GM18508 (cell line): ENCODE measurements at regions not wholly inside any gene's neighbourhood (a gene's known extent, or its start where the extent isn't known, plus 50 kb on each side); places are given as distances from the start of the nearest gene placed in this dataset.

Experiments
- ATAC-seq: cut with Tn5 transposase; IDR thresholded peaks from one replicate; pipeline ENCODE4 v1.9.1; 2021; ENCODE audit warnings: moderate number of reproducible peaks; ENCODE audit not compliant: insufficient read depth, unreplicated experiment

DNA sequence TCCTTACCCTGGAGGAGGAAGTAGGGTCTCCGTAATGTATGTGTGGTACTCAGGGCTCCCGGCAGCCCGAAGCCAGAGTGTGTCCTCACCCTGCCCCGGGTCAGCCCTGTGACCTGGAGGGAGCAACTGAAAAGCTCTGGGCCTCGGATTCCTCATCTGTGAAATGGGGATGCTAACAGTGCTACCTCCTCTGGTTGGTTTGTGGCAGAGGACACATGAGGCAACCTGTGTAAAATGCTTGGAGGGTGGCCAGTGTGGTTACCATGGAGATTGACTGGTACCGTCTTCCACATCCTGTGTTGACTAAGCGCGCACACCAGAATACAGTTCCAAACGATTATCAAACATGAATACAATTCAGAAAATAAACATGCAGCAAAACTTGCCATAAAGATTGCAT, 163.8 kb upstream of the KLF6 start:
- ATAC-seq: no peak

DNA sequence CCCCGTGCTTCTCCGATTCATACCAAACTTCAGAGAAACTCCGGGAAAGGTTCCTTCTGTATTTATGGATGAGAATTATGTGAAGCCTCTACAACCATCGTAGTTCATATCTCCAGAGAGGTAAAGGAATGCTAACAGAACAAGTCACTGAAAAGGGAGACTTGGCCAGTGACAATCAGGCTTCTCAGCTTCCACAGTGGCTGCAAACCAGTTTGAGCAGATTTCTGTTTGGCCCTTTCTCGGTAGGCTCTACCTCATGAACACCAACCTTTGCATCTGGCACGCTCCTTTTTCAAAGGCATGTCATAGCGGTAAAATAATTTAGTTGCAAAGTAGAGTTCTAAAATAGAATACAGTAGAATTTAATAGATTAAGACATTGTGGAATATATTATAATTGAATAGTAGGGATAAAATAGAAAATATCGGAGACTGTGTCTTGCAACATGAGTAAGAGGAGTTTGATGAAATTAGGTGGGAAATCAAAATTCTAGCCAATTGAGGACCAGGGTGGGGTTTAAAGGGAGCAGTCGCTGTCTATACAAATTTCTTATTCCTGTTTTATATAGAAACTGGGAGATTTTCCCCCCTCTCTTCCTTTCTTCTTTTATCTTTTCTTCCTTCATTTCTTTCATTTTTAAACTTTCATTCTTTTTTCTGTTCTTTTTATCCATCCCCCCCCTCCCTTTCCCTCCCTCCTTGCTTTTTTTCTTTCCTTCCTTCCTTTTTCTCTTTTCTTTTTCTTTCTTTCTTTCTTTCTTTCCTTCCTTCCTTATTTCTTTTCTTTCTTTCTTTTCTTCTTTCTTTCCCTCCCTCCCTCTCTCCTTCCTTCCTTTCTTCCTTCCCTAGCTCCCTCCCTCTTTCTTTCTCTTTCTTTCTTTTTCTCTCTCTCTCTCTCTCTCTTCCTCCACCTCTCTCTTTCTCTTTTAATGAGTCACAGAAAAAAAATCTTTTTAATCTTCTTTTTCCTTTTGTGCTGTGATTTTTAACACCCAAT, 161.5 kb upstream of the KLF6 start:
- ATAC-seq: no peak

DNA sequence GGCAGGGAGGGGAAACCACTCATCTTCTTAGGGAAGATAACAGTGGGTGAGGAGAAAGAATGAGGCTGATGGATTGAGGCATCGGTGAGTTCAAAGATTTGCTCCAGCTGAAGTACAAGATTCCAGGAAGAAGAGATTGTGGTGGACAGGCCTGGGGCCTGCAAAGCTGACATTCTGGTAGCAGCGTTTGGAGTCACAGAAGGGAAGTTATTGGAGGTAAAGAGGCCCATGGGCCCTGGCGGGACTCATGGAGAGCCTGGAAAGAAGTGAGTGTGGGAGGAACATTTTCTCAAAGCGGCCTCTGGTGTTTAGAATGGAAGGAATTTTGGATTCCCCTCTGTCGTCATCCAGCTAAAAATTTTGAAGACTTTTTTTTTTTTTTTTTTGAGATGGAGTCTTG, 160.0 kb upstream of the KLF6 start:
- ATAC-seq: no peak

DNA sequence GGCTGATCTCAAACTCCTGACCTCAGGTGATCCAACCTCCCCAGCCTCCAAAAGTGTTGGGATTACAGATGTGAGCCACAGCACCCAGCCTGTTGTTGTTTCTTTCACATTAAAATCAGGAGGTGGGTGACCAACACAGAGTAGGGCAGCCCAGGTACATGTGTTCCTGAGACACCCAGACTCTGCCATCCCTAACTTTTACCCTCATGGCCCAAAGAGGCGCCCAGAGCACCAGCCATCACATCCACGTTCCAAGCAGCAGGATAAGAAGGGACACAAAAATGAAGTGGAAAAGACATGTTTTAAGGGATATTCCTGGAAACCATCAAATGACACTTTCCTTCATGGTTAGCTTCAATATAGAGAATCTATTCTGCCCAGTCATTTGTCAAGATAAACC, 159.6 kb upstream of the KLF6 start:
- ATAC-seq: no peak

DNA sequence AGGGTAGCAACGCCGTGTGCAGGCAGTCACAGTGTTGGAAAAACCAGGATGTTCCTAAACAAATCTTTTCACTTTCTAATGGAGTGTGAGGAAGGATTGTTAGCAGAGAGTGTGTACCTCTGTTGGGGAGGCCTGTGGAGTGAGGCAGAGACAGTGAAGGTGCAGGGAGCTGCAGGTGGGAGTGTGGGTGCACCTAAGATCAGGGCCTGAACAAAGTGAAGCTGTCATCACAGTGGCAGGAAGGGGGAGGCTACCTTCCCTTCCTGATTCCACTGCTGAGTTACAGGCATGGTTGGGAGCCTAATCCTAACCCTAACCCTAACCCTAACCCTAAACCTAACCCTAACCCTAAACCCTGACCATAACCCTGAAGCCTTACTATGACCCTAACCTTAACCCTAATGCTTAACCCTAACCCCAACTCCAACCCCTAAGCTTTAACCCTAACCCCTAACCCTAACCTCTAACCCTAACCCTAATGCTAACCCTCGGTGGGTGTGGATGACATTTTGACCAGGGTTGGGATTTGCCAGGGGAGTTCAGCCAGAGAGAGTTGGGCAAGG, 158.8 kb upstream of the KLF6 start:
- ATAC-seq: no peak

DNA sequence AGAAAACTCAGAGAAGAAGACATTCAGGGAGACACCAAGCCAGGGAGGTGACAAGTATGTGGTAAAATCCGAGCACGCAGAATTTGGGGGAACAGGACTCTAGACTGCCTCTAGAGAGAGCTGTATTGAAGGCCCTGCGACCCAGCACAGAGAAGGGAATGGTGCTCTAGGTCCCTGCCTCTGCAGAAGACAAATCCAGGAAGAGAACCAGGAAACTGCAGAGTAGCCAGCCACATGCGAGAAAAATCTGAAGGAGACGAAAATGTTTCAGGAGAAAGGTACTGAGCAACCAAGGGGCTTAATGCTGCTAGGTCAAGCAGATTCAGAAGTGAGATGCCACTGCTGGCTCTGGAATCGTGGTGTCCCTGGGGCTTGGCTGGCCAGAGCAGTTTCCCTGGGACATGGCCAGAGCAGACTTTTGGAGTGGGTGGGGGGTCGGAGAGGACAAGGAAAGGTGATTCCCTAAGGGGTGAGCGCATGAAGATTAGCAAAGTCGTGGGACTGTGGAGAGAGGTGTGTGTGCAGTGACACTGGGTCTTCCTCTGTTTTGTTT, 158.0 kb upstream of the KLF6 start:
- ATAC-seq: no peak

DNA sequence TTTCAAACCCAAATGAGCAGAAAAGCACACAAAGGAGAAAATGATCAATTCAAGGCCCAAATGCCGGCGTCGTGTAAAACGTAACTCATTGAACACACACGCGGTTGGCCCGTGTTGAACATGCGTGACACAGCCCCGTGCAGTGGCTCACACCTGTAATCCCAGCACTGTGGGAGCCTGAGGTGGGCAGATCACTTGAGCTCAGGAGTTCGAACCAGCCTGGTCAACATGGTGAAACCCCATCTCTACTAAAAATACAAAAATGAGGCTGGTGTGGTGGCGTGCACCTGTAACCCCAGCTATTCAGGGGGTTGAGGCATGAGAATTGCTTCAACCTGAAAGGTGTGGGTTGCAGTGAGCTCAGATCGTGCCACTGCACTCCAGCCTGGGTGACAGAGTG, 156.7 kb upstream of the KLF6 start:
- ATAC-seq: no peak

DNA sequence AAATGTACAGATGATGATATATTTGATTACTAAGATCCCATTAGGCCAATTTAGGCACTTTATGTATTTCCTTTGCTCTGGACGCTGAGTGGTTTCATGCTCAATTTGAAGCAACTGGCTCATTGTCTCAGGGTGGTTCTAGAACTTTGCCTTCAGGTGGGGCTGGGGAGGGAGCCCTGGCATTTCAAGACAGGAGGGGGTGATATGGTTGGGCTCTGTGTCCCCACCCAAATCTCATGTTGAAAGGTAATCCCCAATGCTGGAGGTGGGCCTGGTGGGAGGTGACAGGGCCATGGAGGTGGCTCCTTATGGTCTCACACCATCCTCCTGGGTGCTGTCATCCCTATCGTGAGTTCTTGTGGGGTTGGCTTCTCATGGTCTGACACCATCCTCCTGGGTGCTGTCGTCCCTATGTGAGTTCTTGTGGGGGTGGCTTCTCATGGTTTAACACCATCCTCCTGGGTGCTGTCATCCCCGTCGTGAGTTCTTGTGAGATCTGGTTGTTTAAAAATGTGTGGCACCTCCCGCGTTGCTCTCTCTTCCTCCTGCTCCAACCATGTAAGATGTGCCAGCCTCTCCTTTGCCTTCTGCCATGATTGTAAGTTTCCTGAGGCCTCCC, 151.5 kb upstream of the KLF6 start:
- ATAC-seq: no peak

DNA sequence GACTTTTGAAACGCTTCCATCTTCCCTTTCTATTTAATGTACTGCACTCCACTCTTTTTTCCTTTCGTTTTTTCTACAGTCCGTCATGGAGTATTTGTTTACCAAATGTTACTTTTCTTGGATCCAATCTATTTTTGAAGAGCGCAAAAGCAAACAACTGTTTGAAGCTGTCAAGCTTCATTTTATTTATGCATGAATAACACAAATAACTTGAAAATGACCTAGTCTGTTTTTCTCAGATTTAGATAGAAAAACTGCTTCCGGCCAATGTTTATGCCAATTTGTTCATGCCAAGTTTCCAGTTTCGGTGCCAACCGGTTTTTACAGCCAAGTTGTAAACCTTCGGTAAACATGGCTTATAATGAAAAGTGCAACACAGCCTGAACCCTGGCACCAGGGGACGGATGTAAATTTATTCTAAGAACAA, 150.9 kb upstream of the KLF6 start:
- ATAC-seq: no peak

DNA sequence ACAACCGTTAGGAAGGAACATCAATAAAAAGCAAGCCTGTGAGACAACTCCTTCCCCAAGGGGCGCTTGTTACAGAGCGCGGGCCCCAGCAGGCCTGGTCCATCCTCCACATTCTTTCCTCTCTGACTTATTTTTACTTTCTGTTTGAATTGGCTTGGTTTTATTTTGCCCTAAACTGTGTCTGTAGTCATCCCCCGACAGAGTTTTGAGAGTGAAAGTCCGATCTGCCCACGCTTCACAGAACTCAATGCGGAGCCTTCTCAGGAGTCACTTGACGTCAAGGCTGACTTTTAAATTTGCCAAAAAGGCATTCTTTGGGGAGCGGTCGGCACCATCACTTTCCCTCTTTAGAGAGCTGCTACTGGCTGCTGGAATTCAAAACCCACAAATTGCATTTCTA, 150.1 kb upstream of the KLF6 start:
- ATAC-seq: peak; percentile 97

DNA sequence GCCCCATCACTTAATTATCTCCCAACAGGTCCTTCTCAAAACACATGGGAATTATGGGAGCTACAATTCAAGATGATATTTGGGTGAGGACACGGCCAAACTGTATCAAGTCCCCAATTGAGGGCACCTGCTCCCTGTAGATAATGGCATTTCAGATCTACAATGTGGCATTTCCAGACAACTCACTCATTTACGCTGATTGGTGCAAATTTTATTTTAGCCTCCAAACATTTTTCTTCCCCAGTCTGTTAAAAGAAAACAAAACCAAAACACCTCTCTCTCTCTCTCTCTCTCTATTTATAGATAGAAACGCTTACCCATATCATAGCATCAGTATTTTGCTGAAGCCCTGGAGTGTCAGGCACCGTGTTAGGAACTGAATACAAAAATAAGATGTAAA, 148.7 kb upstream of the KLF6 start:
- ATAC-seq: no peak

DNA sequence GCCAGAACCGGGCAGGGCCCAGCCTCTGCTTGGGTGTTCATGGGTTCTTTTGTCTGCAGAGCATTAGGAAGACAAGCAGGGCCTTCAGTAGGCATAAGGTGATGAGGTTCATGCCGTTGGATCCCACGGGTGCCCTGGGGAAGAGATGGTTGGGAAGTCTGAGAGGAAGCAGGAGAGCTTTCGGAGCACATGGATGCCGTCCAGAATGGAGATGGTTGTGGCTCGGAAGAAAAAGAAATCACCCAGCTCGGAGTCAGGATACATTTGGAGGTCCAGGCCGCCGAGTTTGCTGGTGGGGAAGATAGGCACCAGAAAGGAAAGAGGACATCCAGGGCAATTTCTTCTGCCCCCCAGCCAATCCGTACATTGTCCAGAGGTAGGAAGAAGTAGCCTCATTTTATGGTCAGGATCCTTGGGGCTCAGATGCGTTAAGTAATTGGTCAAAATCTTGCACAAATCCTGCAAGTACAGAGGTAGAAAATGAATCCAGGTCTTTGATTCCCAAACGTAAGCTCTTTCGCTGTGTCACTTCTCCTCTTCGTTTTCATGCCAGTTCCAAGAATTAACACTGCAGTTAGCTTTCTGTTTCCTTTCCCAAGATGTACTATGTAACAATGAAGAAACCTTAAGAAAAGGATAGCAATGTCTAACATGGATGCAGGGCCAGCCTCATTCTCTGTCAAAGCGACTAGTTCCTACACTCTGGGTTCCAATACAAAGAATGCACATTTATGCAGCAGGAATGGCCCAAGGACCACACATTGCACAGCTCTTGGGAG, 147.8 kb upstream of the KLF6 start:
- ATAC-seq: no peak

DNA sequence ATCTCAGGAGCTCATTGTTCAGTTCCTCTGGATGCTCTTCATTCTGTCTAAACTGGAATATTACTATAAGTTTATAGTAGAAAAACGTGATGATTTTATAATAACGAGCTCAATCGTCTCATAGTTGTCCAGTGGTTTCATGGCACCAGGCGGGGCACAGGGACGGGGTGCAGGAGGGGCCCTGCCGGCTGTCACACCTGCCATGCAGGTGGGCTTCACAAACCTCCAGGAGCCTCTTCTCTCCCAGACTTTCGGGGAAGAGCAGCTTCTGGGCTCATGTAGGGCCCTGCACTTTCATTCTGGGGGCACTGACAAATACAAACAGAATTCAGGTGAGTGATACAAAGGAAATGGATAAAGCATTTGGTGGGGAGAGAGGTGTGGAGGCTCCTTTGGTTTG, 146.9 kb upstream of the KLF6 start:
- no peak for ATAC-seq

DNA sequence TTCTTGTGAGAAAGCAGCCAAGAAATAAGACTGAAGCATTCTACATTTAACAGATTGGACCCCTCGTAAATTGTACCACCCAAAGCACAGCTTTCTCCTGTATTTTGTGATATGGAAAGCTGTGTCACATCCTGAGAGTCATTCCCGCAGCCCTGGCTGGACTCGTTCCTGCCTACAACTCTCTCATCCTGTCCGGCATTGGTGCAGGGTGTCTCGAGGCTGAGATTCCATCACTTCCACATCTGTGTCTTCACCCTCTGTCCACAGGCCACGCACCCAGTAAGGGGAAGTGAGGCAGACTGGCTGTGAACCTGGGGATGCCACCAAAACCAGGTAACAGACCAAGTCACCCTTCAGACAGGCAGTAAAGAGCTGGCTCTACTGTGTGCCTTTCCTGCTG, 146.2 kb upstream of the KLF6 start:
- no peak for ATAC-seq

DNA sequence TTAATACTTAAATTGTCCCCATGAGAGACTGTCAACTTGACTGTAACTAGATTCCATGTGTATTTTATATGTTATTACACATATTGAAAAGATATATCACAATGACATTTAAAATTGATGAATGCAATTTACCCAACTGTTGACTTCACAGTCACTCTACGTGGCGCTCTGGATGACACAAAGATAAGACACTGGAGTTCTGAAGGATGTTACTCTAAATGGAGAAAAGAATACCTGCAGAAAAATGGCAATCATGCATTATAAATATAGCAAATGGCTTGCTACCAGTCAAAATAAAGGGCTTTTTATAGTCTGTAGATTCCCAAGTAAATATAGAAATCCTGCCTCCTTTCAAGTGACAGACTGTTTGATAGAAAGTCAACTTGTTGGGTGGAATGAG, 143.6 kb upstream of the KLF6 start:
- ATAC-seq: no peak

DNA sequence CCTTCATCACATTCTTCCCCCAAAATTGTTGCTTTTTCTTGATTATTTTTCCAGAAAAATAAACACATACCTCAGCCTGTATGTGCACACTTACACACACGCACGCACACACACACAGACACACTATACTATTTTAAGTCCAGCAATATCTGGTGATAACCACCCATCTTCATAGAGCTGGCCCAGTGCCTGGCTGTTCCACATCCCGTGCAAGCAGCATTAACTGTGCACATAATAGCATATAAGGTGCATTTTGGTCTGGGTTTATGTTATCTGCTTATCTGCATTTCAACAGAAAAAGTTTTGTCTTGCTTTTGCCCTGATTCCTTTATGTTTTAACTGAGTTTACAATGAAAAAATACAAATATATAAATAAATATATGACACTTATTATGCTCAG, 143.1 kb upstream of the KLF6 start:
- no peak for ATAC-seq

DNA sequence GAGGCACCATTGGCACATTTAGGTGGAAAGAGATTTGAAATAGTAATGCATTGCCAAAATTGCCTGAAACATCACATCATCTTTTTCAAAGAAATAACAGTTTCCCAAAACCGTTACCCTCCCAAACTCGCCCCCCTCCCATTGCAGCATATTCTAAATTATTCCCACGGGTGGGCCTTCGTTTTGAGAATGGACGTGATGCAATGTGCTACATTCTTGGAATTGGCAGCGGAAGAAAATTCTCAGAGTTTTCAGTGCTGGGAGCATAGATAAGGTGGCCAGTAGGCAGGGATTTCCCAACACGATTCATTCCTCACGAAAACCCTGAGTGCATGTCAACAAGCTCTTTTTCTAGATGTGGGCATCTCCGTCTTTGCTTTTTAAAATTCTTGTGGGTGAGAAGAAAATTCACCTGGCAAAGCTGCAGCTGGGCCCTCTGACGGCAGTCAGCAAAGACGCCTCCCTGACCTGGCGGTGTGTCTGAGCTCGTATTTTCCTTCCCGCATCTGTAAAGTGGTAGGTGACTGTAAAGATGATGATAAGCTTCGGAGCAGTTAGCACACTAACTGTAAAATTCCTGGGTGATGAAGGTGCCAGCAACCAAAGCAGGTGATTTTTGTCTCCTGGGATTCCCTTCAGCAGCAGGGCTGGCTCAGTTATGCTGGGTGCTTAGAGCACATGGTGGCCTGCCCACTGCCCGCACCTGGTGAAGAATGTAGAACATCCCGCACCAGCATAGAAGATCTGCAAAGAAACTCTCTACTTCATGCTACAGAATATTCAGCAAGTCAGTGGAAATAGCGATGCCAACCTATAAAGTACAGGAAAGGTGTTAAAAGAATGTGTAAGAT, 141.9 kb upstream of the KLF6 start:
- ATAC-seq: no peak

DNA sequence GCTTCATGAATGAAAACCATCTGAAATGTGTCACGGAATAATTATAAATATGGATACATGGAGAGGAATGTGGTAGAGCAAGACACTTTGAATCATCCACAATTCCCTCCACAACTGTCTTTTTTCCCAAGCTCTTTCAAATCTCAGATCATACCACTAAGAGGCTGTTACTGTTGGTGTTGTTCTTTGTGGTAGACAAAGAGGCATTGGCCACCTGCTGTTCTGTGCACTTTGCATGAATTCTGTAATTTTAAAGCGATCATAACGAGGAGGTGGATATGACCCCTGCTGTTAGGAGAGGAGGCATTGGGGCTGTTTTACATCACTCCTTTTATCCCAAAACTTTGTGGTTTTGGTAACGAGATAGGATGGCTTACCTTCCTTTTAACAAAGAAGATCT, 141.2 kb upstream of the KLF6 start:
- no peak for ATAC-seq

DNA sequence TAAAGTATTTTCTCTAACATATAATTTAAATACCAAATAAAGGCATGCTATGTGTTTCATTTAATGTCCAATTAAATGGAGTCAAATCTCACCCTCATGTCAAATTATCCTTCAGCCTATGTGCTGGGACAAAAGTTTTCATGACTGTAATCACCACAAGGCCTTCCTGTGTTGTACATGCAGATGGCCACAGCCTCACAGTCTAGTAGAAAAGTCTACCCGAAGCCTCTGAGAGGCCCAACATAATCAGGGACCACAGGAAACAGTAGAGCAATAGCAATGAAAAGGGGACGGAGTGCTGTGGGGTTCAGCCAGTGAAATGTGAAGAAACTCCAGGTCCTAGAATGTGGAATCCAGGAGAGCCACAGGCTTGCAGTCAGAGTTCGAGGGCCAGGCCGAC, 140.2 kb upstream of the KLF6 start:
- ATAC-seq: no peak

DNA sequence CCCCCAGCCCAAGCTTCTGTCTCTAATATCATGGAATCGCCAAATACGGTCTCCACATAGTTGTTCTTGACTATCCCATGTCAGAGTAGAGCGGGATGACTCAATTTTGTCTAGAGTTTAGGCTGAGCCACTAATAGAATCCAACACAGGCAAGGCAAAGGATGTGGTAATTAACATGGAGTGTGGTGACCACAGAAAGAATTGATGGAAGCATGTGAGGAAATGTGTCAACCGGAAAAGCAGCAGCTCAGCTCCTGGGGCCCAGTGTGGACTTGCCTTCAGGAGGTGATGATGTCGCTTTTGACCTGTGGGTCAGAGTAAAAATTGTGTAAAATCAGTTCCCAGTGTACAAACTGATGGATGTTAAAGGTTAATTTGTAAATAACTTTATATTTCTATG, 139.3 kb upstream of the KLF6 start:
- no peak for ATAC-seq
